ENCODE measurements at regions not wholly inside any gene's neighbourhood (a gene's known extent, or its start where the extent isn't known, plus 50 kb on each side); places are given as distances from the start of the nearest gene placed in this dataset.
"Not testable (repeated sequence)": the region's sequence is repeated elsewhere in the genome, so short reads cannot be mapped to it uniquely, and the experiment has no call there.

DNA sequence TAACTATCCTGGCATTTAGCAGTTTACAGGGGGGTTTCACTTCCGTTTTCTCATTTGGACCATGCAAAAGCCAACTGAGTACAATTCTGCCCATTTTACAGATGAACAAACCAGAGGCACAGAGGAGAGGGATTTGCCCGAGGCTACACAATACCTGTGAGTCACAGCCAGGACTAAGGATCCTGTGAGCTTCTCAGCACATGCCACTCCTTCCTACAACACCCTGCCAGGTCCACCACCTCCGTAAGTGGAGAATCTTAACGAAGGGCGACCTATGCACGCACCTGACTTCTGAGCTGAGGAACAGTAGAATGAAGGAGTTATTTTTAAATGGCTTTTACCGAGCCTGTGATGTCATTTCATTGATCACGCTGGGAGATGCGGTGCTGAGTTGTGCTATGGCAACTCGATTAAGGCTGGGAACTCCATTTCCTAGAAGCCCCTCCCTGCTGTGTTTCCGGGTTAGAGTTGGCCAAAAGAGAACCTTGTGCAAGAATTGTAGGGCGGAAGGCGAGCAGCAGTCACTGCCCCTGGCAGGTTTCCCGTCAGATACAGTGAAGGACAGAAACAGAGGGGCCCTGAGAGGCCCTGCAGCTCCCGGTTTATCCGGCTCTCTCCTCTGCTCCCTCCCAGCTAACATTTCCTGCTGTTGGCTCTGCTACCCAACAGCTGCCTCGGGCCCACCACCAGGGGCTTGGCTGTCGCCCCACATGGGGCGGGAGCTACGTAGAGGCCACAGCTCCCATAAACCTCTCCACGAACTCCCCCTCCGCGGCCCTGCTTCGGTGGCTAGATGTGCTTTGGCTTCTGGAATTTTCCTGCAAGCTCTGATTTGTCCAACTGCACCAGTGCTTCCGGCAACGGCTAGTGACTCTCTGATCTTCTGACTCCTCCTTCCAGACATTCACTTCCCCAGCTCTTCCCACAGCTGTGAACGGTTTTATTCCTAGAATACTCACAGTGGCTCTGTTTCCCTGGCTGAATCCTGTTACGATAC is 75.1 kb upstream of the USP9X start:
- FAIRE-seq, result no peak

DNA sequence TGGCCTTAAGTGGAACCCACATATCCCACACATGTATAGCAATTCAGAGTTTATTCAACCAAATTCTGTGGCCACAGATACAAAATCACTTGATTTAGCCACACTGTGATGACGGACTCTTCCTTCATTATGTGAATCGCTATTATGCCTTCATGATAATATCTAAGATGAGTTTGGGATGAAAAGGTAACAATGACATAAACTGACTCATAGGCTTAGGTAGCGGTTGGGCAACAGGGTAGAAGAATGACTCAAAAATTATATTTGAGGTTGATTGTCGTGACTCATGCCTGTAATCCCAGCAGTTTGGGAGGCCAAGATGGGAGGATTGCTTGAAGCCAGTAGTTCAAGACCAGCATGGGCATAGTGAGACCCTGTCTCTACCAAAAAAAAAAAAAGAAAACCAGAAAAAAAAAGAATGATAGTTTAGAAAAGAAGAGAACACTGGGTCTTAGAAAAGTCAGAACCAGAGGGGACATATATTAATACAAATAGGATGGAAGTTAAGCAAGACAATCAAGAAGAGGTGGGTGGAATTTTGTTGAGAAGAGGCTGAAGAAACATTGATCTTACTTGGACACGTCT is 70.4 kb upstream of the USP9X start:
- no peak for FAIRE-seq

DNA sequence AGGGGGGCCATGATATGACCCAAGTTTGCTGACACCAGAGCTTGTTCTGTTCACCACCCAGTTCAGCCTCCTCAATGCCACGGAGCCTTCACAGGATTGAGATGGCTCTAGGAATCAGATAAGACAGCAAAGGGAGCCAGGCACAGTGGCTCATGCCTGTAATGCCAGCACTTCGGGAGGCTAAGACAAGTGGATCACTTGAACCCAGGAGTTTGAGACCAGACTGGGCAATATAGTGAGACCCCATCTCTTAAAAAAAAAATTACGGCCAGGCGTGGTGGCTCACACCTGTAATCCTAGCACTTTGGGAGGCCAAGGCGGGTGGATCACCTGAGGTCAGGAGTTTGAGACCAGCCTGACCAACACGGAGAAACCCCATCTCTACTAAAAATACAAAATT is 67.5 kb upstream of the USP9X start:
- FAIRE-seq, result not testable (repeated sequence)

- FAIRE-seq, result not testable (repeated sequence)
Observed at GRCh38 chrX:41018391-41019040, 66.7 kb upstream of the USP9X start.

DNA sequence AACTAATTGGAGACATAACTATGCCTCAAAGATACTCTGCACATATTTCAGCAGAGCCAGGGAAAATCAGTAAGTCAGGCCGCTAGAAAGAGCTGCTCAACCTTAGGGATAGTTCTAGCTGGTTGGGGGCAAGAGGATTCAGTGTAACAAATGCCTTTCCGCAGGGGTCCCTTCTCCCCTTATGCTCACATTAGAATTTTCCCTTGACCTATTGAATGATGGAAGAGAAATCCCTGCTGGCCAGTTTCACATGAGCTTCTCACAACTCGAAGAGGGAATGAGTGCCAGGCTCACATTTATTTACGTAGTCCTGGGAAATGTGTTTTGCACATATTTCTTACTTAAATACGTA is 66.2 kb upstream of the USP9X start:
- no peak for FAIRE-seq

- no peak for FAIRE-seq
Observed at GRCh38 chrX:41022566-41022965, 62.7 kb upstream of the USP9X start.

DNA sequence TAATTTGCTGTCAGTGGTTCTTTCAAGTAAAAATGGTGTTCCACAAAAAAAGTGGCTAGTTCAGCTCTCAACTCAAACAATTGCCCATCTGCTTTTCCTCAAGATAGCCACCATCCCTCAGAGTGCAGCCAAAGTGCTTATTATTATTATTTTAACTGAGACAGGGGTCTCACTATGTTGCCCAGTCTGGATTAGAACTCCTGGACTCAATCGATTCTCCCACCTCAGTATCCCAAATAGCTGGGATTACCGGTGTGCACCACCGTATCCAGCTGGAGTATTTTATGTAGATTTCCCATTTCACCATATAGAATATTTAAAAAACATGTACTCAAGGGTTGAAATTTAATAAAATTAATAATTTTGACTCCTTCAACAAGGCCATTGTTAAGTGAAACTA is 62.1 kb upstream of the USP9X start:
- no peak for FAIRE-seq

- FAIRE-seq, result not testable (repeated sequence)
Observed at GRCh38 chrX:41024335-41024734, 60.9 kb upstream of the USP9X start.

GRCh38 chrX:41024755-41025154 is 60.5 kb upstream of the USP9X start:
- no peak for FAIRE-seq

DNA sequence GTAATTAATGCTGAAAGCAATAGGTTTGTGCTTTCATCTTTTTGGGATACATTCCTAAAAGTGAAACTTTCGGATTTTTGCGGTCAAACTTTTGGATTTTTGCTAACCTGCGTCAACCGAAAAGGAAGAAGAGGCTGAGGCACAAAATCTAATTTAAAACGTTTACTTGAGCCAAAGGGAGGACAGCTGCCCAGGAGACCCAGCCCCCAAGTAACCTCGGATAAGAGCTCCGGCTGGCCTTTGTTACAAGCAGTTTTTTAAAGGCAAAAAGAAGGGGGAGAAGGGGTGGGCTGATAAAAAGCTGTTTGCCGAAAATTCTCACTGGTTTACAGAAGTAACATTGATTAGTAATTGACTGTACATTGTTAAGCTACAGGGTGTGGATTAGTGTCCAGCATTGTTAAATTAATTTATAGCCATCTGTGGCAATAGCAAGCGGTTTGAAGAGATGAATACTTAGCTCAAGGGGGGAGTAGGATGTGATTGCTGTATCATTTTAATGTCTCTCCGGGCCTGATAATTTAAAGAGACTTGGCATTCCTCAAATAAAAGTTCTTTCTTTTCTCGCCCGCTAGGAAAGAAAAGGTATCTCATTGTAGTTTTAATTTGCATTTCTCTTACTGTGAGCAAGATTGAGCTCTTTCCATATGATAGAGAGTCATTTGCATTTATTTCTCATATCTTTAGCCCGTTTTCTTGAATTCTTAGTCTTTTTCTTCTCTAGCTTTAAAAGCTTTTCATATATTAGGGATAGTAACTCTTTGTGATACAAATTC is 59.1 kb upstream of the USP9X start:
- no peak for FAIRE-seq

GRCh38 chrX:41026702-41027078 is 58.6 kb upstream of the USP9X start:
- FAIRE-seq, result no peak

- no peak for FAIRE-seq
Observed at GRCh38 chrX:41029332-41029731, 55.9 kb upstream of the USP9X start.

DNA sequence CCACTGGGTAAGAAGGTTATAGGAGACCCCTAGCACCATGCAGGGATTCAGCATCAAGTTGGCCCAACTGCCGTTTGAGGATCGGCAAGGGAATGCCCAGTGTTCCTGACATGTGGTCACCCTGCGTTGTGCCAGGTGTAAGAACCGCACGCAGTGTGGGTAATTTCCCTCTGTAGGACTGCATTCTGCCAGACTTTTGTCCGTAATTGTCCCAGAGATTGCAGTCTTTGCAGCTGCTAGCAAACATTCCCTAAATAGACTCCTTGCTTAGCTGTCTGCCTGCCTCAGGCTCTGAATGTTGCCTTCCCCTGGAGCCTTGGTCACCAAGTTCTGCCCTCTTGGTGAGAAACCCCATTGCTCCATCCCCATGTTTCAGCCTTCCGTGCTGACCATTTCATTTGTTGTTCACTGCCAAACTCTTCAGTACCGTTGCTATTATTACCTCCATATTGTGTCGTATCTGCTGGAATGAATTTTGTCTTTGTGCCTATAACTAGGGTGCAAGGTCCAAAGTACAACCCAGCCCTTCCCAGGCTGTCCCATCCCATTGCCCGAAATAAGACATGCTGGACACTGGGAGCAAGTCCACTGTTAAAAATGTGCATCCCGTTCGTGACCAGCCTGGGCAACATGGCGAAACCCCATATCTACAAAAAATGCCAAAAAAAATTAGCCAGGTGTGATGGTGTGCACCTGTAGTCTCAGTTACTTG is 53.8 kb upstream of the USP9X start:
- no peak for FAIRE-seq

- FAIRE-seq, result no peak
Observed at GRCh38 chrX:41033299-41033698, 51.9 kb upstream of the USP9X start.

GRCh38 chrX:41034902-41035301 is 50.3 kb upstream of the USP9X start:
- not testable (repeated sequence) for FAIRE-seq
